Cardiac muscle cell (in vitro differentiated cells and primary cell): ENCODE measurements at regions not wholly inside any gene's neighbourhood (a gene's known extent, or its start where the extent isn't known, plus 50 kb on each side); places are given as distances from the start of the nearest gene placed in this dataset.

Source experiments
- DNase-seq, 2 donors: peaks; one replicate each; pipeline versions ENCODE4 v3.0.0 to v3.0.0-alpha.2; 2010 to 2017; ENCODE audit warnings: low read depth in 1 of 2, low spot score in 1 of 2
- H3K27ac ChIP-seq: fragments of 200-600 bp; sonication (generic); 2 replicates; pipeline ENCODE4 v1.5.1; 2016
- H3K27me3 ChIP-seq: fragments of 200-600 bp; sonication (generic); 2 replicates; pipeline ENCODE4 v1.6.0; 2016; ENCODE audit warnings: control low read depth
- H3K36me3 ChIP-seq: fragments of 200-600 bp; sonication (generic); 2 replicates; pipeline ENCODE4 v1.5.1; 2016; ENCODE audit warnings: control low read depth
- H3K4me1 ChIP-seq: fragments of 200-600 bp; sonication (generic); 2 replicates; pipeline ENCODE4 v1.8.1; 2017; ENCODE audit warnings: low read depth, mild to moderate bottlenecking, mixed run types
- H3K4me3 ChIP-seq: fragments of 200-600 bp; sonication (generic); 2 replicates; pipeline ENCODE4 v1.5.1; 2016; ENCODE audit warnings: mild to moderate bottlenecking
- H3K9me3 ChIP-seq: fragments of 200-600 bp; sonication (generic); 2 replicates; pipeline ENCODE4 v1.5.1; 2017; ENCODE audit warnings: low read depth, mild to moderate bottlenecking, control low read depth
- TF ChIP-seq, protein P1 (sequence below): IDR thresholded peaks from 2 replicates; pipeline ENCODE4 v1.5.1; 2012; ENCODE audit warnings: low read depth, mild to moderate bottlenecking, low read length

GRCh38 chrX:137290011-137290410 is 256.2 kb upstream of the GPR101 start:
- no peaks in the 10 kb centered on the region for H3K36me3 ChIP-seq
- H3K4me3 ChIP-seq: no peak overlapping the region
- no peaks in the 10 kb centered on the region for H3K4me1 ChIP-seq
- H3K27ac ChIP-seq: no peak overlapping the region
- no peaks in the 10 kb centered on the region for H3K27me3 ChIP-seq
- H3K9me3 ChIP-seq: no peaks in the 10 kb centered on the region
- TF ChIP-seq, protein P1, sequence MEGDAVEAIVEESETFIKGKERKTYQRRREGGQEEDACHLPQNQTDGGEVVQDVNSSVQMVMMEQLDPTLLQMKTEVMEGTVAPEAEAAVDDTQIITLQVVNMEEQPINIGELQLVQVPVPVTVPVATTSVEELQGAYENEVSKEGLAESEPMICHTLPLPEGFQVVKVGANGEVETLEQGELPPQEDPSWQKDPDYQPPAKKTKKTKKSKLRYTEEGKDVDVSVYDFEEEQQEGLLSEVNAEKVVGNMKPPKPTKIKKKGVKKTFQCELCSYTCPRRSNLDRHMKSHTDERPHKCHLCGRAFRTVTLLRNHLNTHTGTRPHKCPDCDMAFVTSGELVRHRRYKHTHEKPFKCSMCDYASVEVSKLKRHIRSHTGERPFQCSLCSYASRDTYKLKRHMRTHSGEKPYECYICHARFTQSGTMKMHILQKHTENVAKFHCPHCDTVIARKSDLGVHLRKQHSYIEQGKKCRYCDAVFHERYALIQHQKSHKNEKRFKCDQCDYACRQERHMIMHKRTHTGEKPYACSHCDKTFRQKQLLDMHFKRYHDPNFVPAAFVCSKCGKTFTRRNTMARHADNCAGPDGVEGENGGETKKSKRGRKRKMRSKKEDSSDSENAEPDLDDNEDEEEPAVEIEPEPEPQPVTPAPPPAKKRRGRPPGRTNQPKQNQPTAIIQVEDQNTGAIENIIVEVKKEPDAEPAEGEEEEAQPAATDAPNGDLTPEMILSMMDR: no peak
- no peak for DNase-seq

- DNase-seq: no peak
- Histone ChIP-seq H3K4me3 (no peak overlapping the region), H3K36me3 (no peaks in the 10 kb centered on the region), H3K9me3 (no peaks in the 10 kb centered on the region), H3K4me1 (no peaks in the 10 kb centered on the region), H3K27me3 (no peaks in the 10 kb centered on the region), H3K27ac (no peak overlapping the region)
- TF ChIP-seq, protein P1: no peak
These were observed 253.4 kb upstream of the GPR101 start for GRCh38 chrX:137287191-137287590.

DNA sequence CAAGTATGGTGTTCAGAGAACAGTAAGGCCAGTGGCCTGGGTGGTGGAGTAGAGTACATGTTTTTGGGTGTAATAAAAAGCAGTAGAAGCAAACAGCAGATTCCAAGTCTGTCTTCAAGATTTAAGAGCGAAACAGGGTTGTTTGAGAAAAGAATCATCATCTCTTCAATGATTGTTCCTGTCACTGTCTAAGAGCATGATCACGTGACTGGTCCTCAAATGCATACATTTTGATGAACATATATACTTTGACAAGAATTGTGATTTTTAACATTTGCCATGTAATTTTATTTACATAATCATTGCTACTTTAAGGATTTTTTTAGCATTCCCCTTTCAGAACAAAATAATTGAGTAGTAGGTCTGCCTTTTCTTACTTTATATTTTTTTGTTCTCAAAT is 252.6 kb upstream of the GPR101 start:
- no peak overlapping the region for H3K4me3 ChIP-seq
- no peak overlapping the region for H3K27ac ChIP-seq
- no peaks in the 10 kb centered on the region for H3K4me1 ChIP-seq
- no peaks in the 10 kb centered on the region for H3K36me3 ChIP-seq
- no peaks in the 10 kb centered on the region for H3K27me3 ChIP-seq
- TF ChIP-seq, protein P1: no peak
- H3K9me3 ChIP-seq: peaks cover 2% of the 10 kb centered on the region
- DNase-seq: no peak

DNA sequence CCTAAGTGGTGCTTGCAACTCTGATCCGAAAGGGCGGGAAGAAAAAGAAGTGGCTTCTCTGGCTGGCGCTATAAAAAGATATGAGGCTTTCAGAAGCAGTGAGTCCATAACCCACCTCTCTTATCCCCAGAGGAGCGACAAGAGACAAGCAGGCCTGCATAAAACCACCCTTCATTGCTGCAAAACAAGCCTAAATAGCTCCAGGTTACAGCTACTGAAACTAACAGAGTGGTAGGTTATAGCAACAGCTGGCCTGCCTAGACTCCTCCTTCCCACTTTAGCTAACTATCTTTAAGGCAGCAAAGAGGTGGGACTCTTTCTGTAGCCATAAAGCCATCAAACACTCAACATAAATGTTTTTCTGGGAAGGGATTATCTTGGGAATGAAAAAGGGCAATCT is 245.0 kb upstream of the GPR101 start:
- no peak for DNase-seq
- no peaks in the 10 kb centered on the region for H3K36me3 ChIP-seq
- TF ChIP-seq, protein P1: no peak
- H3K27me3 ChIP-seq: no peaks in the 10 kb centered on the region
- peaks cover 2% of the 10 kb centered on the region for H3K9me3 ChIP-seq
- no peak overlapping the region for H3K27ac ChIP-seq
- H3K4me1 ChIP-seq: no peaks in the 10 kb centered on the region
- no peak overlapping the region for H3K4me3 ChIP-seq

- Histone ChIP-seq H3K27me3 (no peaks in the 10 kb centered on the region), H3K4me1 (no peaks in the 10 kb centered on the region), H3K9me3 (no peaks in the 10 kb centered on the region), H3K4me3 (no peak overlapping the region), H3K36me3 (no peaks in the 10 kb centered on the region), H3K27ac (no peak overlapping the region)
- TF ChIP-seq, protein P1: no peak
- no peak for DNase-seq
These were observed 229.6 kb upstream of the GPR101 start for GRCh38 chrX:137263374-137263773.

GRCh38 chrX:137245183-137245582 is 211.4 kb upstream of the GPR101 start:
- Histone ChIP-seq H3K36me3 (no peaks in the 10 kb centered on the region), H3K9me3 (no peaks in the 10 kb centered on the region), H3K4me3 (no peak overlapping the region), H3K27me3 (no peaks in the 10 kb centered on the region), H3K4me1 (no peaks in the 10 kb centered on the region), H3K27ac (no peak overlapping the region)
- DNase-seq: no peak
- TF ChIP-seq, protein P1: no peak
